Loucy (cell line): ENCODE measurements at regions not wholly inside any gene's neighbourhood (a gene's known extent, or its start where the extent isn't known, plus 50 kb on each side); places are given as distances from the start of the nearest gene placed in this dataset.

Source experiments
- H2AFZ ChIP-seq: fragments of 200-600 bp; sonication (generic); 2 replicates; pipeline ENCODE4 v1.6.0; 2016; ENCODE audit warnings: antibody characterized with exemption, mild to moderate bottlenecking, low read length, moderate library complexity
- H3F3A ChIP-seq: fragments of 200-600 bp; 2 replicates; pipeline ENCODE4 v1.6.0; 2016; ENCODE audit warnings: antibody characterized with exemption, low read depth, mild to moderate bottlenecking
- H3K27me3 ChIP-seq: fragments of 200-600 bp; sonication (generic); 2 replicates; pipeline ENCODE4 v1.6.1; 2014; ENCODE audit warnings: low read length, mild to moderate bottlenecking; ENCODE audit not compliant: insufficient read depth, poor library complexity, severe bottlenecking
- H3K36me3 ChIP-seq: fragments of 200-600 bp; sonication (generic); 2 replicates; pipeline ENCODE4 v1.6.1; 2016; ENCODE audit warnings: low read length; ENCODE audit not compliant: insufficient read depth
- H3K4me1 ChIP-seq: fragments of 200-600 bp; sonication (generic); 2 replicates; pipeline ENCODE4 v1.5.1; 2014; ENCODE audit warnings: low read length, mild to moderate bottlenecking; ENCODE audit not compliant: insufficient read depth, poor library complexity, severe bottlenecking
- H3K4me2 ChIP-seq: fragments of 200-600 bp; sonication (generic); 2 replicates; pipeline ENCODE4 v1.6.0; 2014; ENCODE audit warnings: antibody characterized with exemption, low read length, low read depth, mild to moderate bottlenecking; ENCODE audit not compliant: poor library complexity, severe bottlenecking
- H3K4me3 ChIP-seq: fragments of 200-600 bp; sonication (generic); 2 replicates; pipeline ENCODE4 v1.5.1; 2014; ENCODE audit warnings: low read length, mild to moderate bottlenecking, mixed read lengths; ENCODE audit not compliant: poor library complexity, severe bottlenecking
- H3K79me2 ChIP-seq: fragments of 200-600 bp; sonication (generic); 2 replicates; pipeline ENCODE4 v1.6.1; 2014; ENCODE audit warnings: low read length; ENCODE audit not compliant: insufficient read depth
- H3K9ac ChIP-seq: fragments of 200-600 bp; sonication (generic); 2 replicates; pipeline ENCODE4 v1.6.0; 2014; ENCODE audit warnings: mild to moderate bottlenecking, low read depth, low read length, moderate library complexity; ENCODE audit not compliant: poor library complexity, severe bottlenecking
- H3K9me2 ChIP-seq: fragments of 200-600 bp; sonication (generic); replicated peaks from 2 replicates; pipeline ENCODE4 v1.6.1; 2016; ENCODE audit warnings: low read depth, low read length, mixed read lengths
- H3K9me3 ChIP-seq: fragments of 200-600 bp; sonication (generic); 2 replicates; pipeline ENCODE4 v1.6.1; 2014; ENCODE audit warnings: mild to moderate bottlenecking, antibody characterized with exemption, low read length, low read depth; ENCODE audit not compliant: insufficient read depth
- H4K20me1 ChIP-seq: fragments of 200-600 bp; sonication (generic); 2 replicates; pipeline ENCODE4 v1.6.0; 2014; ENCODE audit warnings: antibody characterized with exemption, low read length, mild to moderate bottlenecking; ENCODE audit not compliant: insufficient read depth, poor library complexity, severe bottlenecking
- CTCF ChIP-seq: fragments of 200-600 bp; sonication (generic); conservative IDR thresholded peaks from 2 replicates; pipeline ENCODE4 v1.5.1; 2014; ENCODE audit warnings: mild to moderate bottlenecking, antibody characterized with exemption, low read length
- EZH2phosphoT487 ChIP-seq: fragments of 200-600 bp; IDR thresholded peaks from 2 replicates; pipeline ENCODE4 v1.6.1; 2018; ENCODE audit warnings: antibody characterized with exemption, mild to moderate bottlenecking, moderate library complexity, borderline replicate concordance

GRCh38 chrX:7372825-7373525 lies 225.0 kb upstream of the PUDP start:
- Histone ChIP-seq H3K4me1 (no peaks in the 10 kb centered on the region), H3K9me3 (no peaks in the 10 kb centered on the region; the same call in 1 of the 2 replicates), H3K27me3 (no peaks in the 10 kb centered on the region), H4K20me1 (no peaks in the 10 kb centered on the region), H3K9me2 (no peaks in the 10 kb centered on the region), H3F3A (no peaks in the 10 kb centered on the region), H2AFZ (no peak overlapping the region), H3K4me3 (no peak overlapping the region), H3K36me3 (no peaks in the 10 kb centered on the region), H3K4me2 (no peak overlapping the region), H3K79me2 (no peaks in the 10 kb centered on the region), H3K9ac (no peak overlapping the region)
- TF ChIP-seq EZH2phosphoT487 (no peak), CTCF (no peak)

DNA sequence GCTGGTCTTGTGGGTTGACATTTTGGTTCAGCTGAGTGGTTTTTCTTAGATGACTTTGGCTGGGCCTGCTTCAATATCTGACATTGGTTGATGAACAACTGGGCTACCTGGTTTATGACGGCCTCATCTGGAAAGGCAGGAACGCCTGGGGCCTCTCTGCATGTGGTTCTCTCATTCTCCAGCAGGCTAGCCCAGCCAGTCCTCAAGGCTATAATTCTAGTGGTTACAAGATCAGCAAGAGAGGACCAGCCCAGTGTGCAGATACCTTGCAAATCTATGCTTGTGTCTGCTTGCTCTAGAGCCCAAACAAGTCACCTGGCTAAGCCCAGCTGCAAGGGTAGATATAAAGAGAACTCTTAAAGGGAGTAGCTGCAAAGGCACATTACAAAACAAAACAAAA lies 214.2 kb upstream of the PUDP start:
- no peak overlapping the region for H3K4me2 ChIP-seq
- H3K9ac ChIP-seq = no peak overlapping the region
- H3K79me2 ChIP-seq = no peaks in the 10 kb centered on the region
- no peaks in the 10 kb centered on the region for H3K27me3 ChIP-seq
- H3K9me2 ChIP-seq = no peaks in the 10 kb centered on the region
- no peaks in the 10 kb centered on the region for H3K36me3 ChIP-seq
- no peak overlapping the region for H3K4me3 ChIP-seq
- H3K9me3 ChIP-seq = no peaks in the 10 kb centered on the region
- TF ChIP-seq CTCF = no peak
- no peak for TF ChIP-seq EZH2phosphoT487
- H4K20me1 ChIP-seq = no peaks in the 10 kb centered on the region
- no peaks in the 10 kb centered on the region for H3K4me1 ChIP-seq
- no peak overlapping the region for H2AFZ ChIP-seq
- H3F3A ChIP-seq = no peaks in the 10 kb centered on the region

DNA sequence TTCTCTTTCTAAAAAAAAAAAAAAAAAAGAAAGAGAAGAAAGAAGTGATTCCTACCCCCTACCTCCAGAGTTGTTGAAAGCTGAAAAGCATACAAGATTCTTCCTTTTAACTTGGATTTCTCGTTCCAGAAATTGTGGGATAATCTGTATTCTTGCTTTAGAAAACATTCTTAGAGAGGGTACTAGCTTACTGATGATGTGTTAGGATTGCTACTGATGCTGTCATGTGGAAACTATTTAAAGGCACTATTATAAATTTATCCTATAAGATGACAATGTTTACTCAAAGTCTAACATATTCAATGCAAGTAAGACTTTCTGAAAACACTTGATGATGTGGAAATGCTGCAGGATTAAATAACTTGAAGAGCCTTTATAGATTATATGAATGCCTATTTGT lies 204.0 kb upstream of the PUDP start:
- Histone ChIP-seq H3K79me2 (no peaks in the 10 kb centered on the region), H3K4me2 (no peak overlapping the region), H3K9ac (no peak overlapping the region), H3K9me2 (no peaks in the 10 kb centered on the region), H3K27me3 (no peaks in the 10 kb centered on the region), H3K4me1 (no peaks in the 10 kb centered on the region), H3K36me3 (peaks cover 7% of the 10 kb centered on the region; the same call in 1 of the 2 replicates), H3K4me3 (no peak overlapping the region), H2AFZ (no peak overlapping the region), H4K20me1 (no peaks in the 10 kb centered on the region), H3F3A (no peaks in the 10 kb centered on the region), H3K9me3 (no peaks in the 10 kb centered on the region)
- TF ChIP-seq EZH2phosphoT487 (no peak), CTCF (no peak)
